HCT116 (cell line): ENCODE measurements at regions not wholly inside any gene's neighbourhood (a gene's known extent, or its start where the extent isn't known, plus 50 kb on each side); places are given as distances from the start of the nearest gene placed in this dataset.
"Not testable (repeated sequence)": the region's sequence is repeated elsewhere in the genome, so short reads cannot be mapped to it uniquely, and the experiment has no call there.

ENCODE experiments used
- CTCF ChIP-seq, 3 experiments: fragments of 200-600 bp in 1 of 3; sonication (generic) in 1 of 3; IDR thresholded peaks in 2 of 3; conservative IDR thresholded peaks in 1 of 3; 2 replicates each; pipeline ENCODE4 v1.5.1; 2012 to 2017; ENCODE audit warnings: low read depth in 2 of 3, low read length in 2 of 3, antibody characterized with exemption in 1 of 3, borderline replicate concordance in 1 of 3, control low read depth in 1 of 3, mild to moderate bottlenecking in 1 of 3, mixed read lengths in 1 of 3, mixed run types in 1 of 3, moderate library complexity in 1 of 3; ENCODE audit not compliant: insufficient read depth in 1 of 3
- EZH2 ChIP-seq: fragments of 200-600 bp; sonication (generic); IDR thresholded peaks from 2 replicates; pipeline ENCODE4 v1.6.1; 2017; ENCODE audit warnings: antibody characterized with exemption, mixed run types
- POLR2AphosphoS5 ChIP-seq: IDR thresholded peaks from 2 replicates; pipeline ENCODE4 v1.6.1; 2011; ENCODE audit warnings: mild to moderate bottlenecking, low read depth, low read length, moderate library complexity
- SIN3A ChIP-seq: IDR thresholded peaks from 2 replicates; pipeline ENCODE4 v1.6.1; 2012; ENCODE audit warnings: low read depth
- SP1 ChIP-seq: IDR thresholded peaks from 2 replicates; pipeline ENCODE4 v1.6.1; 2012; ENCODE audit warnings: low read depth
- TCF7L2 ChIP-seq: IDR thresholded peaks from 2 replicates; pipeline ENCODE4 v1.7.0; 2011; ENCODE audit warnings: borderline replicate concordance, inconsistent platforms; ENCODE audit not compliant: insufficient read depth, insufficient read length; ENCODE audit errors: extremely low read depth

- TF ChIP-seq POLR2AphosphoS5; CTCF (IDR thresholded peaks at IDR 0.05 in 2 of 3, conservative IDR thresholded peaks at IDR 0.05 in 1 of 3; ENCODE audit: borderline replicate concordance in 1 of 3, insufficient read depth in 1 of 3, low read depth in 2 of 3, low read length in 2 of 3); SIN3A; TCF7L2; SP1; EZH2: not testable (repeated sequence)
These were observed 5381.9 kb upstream of the TPTE start for GRCh38 chr21:5139528-5139927.
